ENCODE measurements at regions not wholly inside any gene's neighbourhood (a gene's known extent, or its start where the extent isn't known, plus 50 kb on each side); places are given as distances from the start of the nearest gene placed in this dataset.

DNA sequence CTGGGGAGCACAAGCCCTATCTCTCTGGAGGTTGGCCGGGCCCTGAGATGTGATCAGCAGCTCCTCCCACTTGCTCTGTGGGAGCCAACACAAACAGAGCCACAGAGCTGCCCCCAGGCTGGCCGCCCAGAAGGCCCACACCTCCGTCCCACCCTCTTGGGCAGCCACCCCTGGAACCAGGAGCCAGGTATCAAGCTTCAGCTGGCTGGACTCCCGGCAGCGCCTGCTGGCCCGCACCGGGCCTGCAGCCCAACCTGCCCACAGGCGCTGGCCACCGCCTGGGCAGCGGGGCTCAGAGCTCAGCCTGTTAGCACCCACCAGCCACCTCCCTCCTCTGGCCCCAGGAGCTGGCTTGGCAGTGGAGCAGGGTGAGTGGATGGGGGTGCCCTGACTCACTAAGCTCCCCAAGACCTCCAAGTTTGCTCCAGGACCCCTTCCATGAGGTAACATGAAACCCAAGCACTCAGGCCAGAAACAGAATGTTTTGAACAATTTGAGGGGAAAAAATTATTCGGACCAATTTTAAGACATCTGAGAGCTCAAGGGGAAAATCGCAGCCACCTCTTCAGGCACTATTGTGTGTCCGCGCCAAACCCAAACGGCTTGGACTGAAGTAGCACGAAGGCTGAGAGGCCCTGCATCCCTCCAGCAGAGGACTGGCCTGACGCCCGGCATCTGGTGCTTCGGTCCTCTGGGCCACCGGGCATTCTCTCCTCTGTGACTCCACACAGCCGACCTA, 450.8 kb downstream of the SOX6 start:
- in situ Hi-C loops (cut with HindIII; ENCODE audit: low pct_unique_long_range_greater_than_20kb, low sequenced_read_pairs), result no loop called here
- DNase-seq (ENCODE audit: low read depth), result no peak

DNA sequence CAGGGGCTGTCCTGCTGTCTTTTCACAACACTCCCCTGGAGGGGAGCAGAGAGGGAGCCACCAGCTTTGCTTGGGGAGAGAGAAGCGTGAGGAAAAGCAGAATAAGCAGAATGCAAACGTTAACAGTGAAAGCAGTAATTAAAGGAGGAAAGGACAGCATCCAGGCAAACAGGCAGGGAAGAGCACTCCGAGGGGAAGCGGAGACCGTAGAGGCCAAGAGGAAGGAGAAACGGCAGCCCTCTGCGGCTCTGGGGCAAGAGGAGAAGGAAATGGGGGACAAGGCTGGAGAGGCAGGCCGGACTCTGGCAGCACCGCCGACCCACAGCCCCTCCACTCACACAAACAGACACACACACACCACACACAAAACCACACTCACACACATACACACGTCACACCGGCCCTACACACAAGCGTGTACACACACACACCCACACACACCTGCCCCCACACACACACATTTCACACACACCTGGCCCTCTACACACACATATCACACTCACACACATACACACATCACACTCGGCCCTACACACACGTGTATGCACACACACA, 449.8 kb downstream of the SOX6 start:
- in situ Hi-C loops (cut with HindIII; ENCODE audit: low pct_unique_long_range_greater_than_20kb, low sequenced_read_pairs), result no loop called here
- no peak for DNase-seq (ENCODE audit: low read depth)

DNA sequence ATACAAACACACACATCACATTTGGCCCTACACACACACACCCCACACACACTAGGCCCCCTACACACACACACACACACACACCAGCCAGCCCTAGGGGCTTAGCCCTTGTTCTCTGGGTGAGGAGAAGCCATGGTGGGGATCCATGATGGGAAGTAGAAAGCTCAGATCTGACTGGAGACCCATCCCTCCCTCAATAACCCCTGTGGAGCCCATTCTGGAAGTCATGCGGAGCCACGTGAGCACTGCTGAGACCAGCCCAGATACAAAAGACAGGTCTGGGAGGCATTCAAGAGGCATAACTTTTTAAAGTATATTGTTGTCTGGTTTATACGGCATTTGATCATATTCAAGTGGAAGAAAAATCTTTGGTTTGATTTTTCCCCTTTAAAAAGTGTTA, 448.5 kb downstream of the SOX6 start:
- in situ Hi-C loops (cut with HindIII; ENCODE audit: low pct_unique_long_range_greater_than_20kb, low sequenced_read_pairs), result no loop called here
- DNase-seq (ENCODE audit: low read depth), result no peak

DNA sequence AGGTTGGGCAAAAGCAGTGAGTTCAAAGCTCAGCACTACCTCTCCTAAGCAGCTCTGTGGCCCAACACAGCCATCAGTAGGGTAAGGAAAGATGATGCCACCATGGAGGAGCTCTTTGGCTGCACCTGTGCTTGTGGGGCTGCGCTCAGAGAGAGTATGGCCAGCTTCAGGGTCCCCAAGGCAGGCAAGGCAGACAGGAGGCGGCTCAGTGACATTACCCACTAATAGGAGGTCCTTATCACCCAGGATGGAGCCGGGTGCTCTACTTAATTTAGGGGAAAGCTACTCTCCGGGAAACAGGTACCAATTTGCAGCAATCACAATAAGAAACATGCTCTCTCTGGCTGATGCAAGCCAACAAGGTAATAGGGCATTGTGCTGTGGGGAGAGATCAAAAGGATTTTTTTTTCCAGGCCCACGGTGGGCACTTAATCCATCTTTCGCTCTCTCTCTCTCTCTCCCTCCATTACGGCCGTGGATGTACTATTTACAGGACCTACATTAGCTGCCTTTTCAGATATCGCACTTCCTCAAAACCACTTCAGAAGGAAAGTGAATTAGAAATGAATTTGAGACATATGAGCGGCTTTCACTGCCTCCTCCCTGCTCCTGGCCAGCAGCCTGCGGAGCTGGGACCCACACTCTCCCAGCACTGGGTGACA, 446.3 kb downstream of the SOX6 start:
- DNase-seq (ENCODE audit: low read depth), result no peak
- in situ Hi-C loops (cut with HindIII; ENCODE audit: low pct_unique_long_range_greater_than_20kb, low sequenced_read_pairs), result no loop called here

DNA sequence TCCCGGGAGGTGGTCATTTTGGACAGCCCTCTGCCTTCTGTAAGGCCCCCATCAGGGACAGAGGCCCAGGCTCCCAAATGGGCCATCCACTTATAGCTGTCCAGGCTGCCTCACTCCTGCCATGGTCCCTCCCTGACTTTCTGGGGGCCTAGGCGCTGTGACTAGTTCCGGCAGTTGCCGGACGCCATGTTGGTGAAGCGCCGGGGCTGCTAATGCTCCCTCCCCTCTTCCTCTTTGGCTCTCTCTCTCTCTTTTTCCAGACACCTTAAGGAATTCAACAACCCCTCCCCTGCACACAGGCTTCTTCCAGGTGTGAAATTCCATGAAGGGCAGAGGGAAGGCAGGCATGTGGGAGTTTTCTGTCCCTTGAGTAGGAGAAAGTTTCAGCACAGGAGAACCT, 445.6 kb downstream of the SOX6 start:
- DNase-seq (ENCODE audit: low read depth), result no peak
- in situ Hi-C loops (cut with HindIII; ENCODE audit: low pct_unique_long_range_greater_than_20kb, low sequenced_read_pairs), result no loop called here

DNA sequence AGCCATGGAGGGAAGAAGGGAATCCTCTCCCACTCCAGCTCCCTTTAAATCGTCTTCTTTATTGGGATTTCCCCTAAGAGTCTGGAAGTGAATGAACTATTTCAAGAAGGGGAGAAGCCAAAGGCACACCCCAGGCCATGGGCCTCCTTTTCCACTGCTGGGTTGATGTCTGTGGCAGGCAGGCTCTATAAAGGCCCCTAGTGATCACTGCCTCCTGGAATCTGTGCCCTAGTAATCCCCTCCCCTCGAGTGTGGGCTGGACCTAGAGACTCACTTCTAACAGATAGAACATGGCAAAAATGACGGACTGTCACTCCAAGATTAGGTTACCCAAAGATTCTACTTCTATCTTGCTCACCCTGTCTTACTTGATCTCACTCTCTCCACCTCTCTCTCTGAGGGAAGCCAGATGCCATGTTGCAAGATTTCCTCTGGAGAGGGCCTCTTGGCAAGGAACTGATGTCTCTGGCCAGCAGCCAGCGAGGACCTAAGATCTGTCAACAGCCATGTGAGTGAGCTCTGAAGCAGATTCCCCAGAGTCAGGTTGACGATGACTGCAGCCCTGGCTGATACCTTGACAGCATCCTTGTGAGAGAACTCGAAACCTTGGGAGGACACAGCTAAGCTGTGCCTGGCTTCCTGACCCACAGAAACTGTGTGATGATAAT, 444.8 kb downstream of the SOX6 start:
- in situ Hi-C loops (cut with HindIII; ENCODE audit: low pct_unique_long_range_greater_than_20kb, low sequenced_read_pairs), result no loop called here
- no peak for DNase-seq (ENCODE audit: low read depth)

DNA sequence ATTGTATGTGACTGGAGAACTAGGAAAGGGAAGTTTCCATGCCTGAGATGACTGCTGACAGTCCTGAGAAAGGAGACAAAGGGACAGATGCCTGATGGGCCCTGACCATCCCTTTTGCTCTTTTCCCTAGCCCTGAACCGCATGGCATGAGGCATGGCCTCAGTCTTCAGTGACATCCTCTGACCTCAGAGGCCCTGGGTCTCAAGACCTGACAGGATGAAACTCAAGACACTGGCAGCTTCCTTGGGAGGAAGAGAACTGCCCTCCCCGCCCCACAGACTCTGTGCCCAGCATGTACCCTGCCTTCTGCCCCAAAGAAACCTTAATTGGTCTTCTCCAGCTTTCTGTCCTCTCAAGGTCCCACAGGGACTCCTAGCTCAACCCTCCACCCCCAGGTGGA, 444.1 kb downstream of the SOX6 start:
- DNase-seq (ENCODE audit: low read depth), result no peak
- in situ Hi-C loops (cut with HindIII; ENCODE audit: low pct_unique_long_range_greater_than_20kb, low sequenced_read_pairs), result no loop called here

DNA sequence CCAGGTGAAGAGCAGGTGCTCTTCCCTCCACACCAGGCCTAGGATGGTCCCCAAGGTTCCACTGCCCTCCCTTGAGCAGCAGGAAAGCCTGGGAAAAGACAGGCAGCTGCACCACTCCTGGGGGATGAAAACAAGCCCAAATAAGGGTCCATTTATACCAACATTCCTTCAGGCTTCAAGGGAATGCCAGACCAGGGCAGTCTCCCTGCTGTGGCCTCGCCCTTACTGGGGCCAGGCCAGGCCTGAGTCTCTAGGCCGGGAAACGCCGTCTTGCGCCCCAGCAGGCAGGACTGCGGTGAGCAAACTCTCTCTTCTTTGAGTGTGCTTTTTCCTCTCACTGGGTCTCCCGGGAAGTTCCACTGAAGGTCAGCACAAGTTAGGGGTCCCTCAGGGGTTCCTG, 443.5 kb downstream of the SOX6 start:
- in situ Hi-C loops (cut with HindIII; ENCODE audit: low pct_unique_long_range_greater_than_20kb, low sequenced_read_pairs), result no loop called here

DNA sequence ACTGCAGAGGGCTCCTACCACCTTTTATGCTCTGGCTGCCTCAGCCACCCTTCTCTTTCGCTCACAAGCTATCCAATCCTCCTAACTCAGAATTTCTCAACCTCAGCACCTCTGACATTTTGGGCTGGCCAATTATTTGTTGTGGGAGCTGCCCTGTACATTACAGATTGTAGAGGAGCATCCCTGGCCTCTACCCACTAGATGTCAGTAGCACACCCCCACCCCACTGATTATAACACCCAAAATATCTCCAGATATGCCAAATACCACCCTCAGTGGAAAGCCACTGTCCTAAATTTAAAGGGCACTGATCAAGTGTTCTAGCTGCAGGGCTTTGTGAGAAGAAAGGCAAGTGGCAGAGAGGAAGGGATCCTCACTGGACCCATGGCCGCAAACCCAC, 443.1 kb downstream of the SOX6 start:
- in situ Hi-C loops (cut with HindIII; ENCODE audit: low pct_unique_long_range_greater_than_20kb, low sequenced_read_pairs), result no loop called here
- no peak for DNase-seq (ENCODE audit: low read depth)

More for the DNA sequence above, 443.5 kb downstream of the SOX6 start:
- no peak for DNase-seq (ENCODE audit: low read depth)

Measured in Caki2 (cell line).